ENCODE measurements at regions not wholly inside any gene's neighbourhood (a gene's known extent, or its start where the extent isn't known, plus 50 kb on each side); places are given as distances from the start of the nearest gene placed in this dataset.

GRCh38 chr4:29581457-29581856 is 1138.7 kb upstream of the PCDH7 start:
- Histone ChIP-seq H3K9me3 (ENCODE audit: severe bottlenecking) (no peaks in the 10 kb centered on the region), H3K36me3 (ENCODE audit: low read depth) (no peaks in the 10 kb centered on the region), H3K27me3 (ENCODE audit: insufficient read depth, poor library complexity, severe bottlenecking) (no peaks in the 10 kb centered on the region), H3K27ac (ENCODE audit: poor library complexity, severe bottlenecking) (no peak overlapping the region), H3K4me3 (ENCODE audit: severe bottlenecking) (no peak overlapping the region), H3K4me1 (ENCODE audit: insufficient read depth, poor library complexity, severe bottlenecking) (no peaks in the 10 kb centered on the region)
- no peak for DNase-seq (ENCODE audit: low spot score)
- ATAC-seq (ENCODE audit: low read depth): no peak
- no peak for TF ChIP-seq CTCF (IDR thresholded peaks at IDR 0.05; ENCODE audit: poor library complexity, severe bottlenecking)

- no peak for DNase-seq (ENCODE audit: low spot score)
- Histone ChIP-seq H3K27ac (ENCODE audit: poor library complexity, severe bottlenecking) (no peak overlapping the region), H3K27me3 (ENCODE audit: insufficient read depth, poor library complexity, severe bottlenecking) (no peaks in the 10 kb centered on the region)
These were observed 1131.6 kb upstream of the PCDH7 start for GRCh38 chr4:29588617-29589016.

GRCh38 chr4:29596228-29596627 is 1123.9 kb upstream of the PCDH7 start:
- Histone ChIP-seq H3K27me3 (ENCODE audit: insufficient read depth, poor library complexity, severe bottlenecking) (no peaks in the 10 kb centered on the region), H3K4me3 (ENCODE audit: severe bottlenecking) (no peak overlapping the region), H3K36me3 (ENCODE audit: low read depth) (no peaks in the 10 kb centered on the region), H3K4me1 (ENCODE audit: insufficient read depth, poor library complexity, severe bottlenecking) (no peaks in the 10 kb centered on the region), H3K9me3 (ENCODE audit: severe bottlenecking) (no peaks in the 10 kb centered on the region), H3K27ac (ENCODE audit: poor library complexity, severe bottlenecking) (no peak overlapping the region)
- no peak for DNase-seq (ENCODE audit: low spot score)
- ATAC-seq (ENCODE audit: low read depth): no peak
- TF ChIP-seq CTCF (IDR thresholded peaks at IDR 0.05; ENCODE audit: poor library complexity, severe bottlenecking): no peak

More at GRCh38 chr4:29588617-29589016, 1131.6 kb upstream of the PCDH7 start:
- Histone ChIP-seq H3K9me3 (ENCODE audit: severe bottlenecking) (peaks cover 2% of the 10 kb centered on the region), H3K4me3 (ENCODE audit: severe bottlenecking) (no peak overlapping the region), H3K36me3 (ENCODE audit: low read depth) (no peaks in the 10 kb centered on the region), H3K4me1 (ENCODE audit: insufficient read depth, poor library complexity, severe bottlenecking) (no peaks in the 10 kb centered on the region)
- no peak for ATAC-seq (ENCODE audit: low read depth)
- no peak for TF ChIP-seq CTCF (IDR thresholded peaks at IDR 0.05; ENCODE audit: poor library complexity, severe bottlenecking)

GRCh38 chr4:29619168-29619567 is 1101.0 kb upstream of the PCDH7 start:
- Histone ChIP-seq H3K9me3 (ENCODE audit: severe bottlenecking) (no peaks in the 10 kb centered on the region), H3K27ac (ENCODE audit: poor library complexity, severe bottlenecking) (no peak overlapping the region), H3K36me3 (ENCODE audit: low read depth) (no peaks in the 10 kb centered on the region), H3K4me3 (ENCODE audit: severe bottlenecking) (no peak overlapping the region), H3K27me3 (ENCODE audit: insufficient read depth, poor library complexity, severe bottlenecking) (no peaks in the 10 kb centered on the region), H3K4me1 (ENCODE audit: insufficient read depth, poor library complexity, severe bottlenecking) (no peaks in the 10 kb centered on the region)
- DNase-seq (ENCODE audit: low spot score): no peak
- no peak for TF ChIP-seq CTCF (IDR thresholded peaks at IDR 0.05; ENCODE audit: poor library complexity, severe bottlenecking)
- ATAC-seq (ENCODE audit: low read depth): no peak

- no peaks in the 10 kb centered on the region for H3K9me3 ChIP-seq (ENCODE audit: severe bottlenecking)
- H3K4me1 ChIP-seq (ENCODE audit: insufficient read depth, poor library complexity, severe bottlenecking): no peaks in the 10 kb centered on the region
- ATAC-seq (ENCODE audit: low read depth): no peak
- H3K27me3 ChIP-seq (ENCODE audit: insufficient read depth, poor library complexity, severe bottlenecking): no peaks in the 10 kb centered on the region
- no peaks in the 10 kb centered on the region for H3K36me3 ChIP-seq (ENCODE audit: low read depth)
- no peak for DNase-seq (ENCODE audit: low spot score)
- no peak for TF ChIP-seq CTCF (IDR thresholded peaks at IDR 0.05; ENCODE audit: poor library complexity, severe bottlenecking)
- no peak overlapping the region for H3K4me3 ChIP-seq (ENCODE audit: severe bottlenecking)
- H3K27ac ChIP-seq (ENCODE audit: poor library complexity, severe bottlenecking): no peak overlapping the region
These were observed 1088.0 kb upstream of the PCDH7 start for GRCh38 chr4:29632199-29632598.

Measured in RWPE2 (cell line).